ENCODE measurements at regions not wholly inside any gene's neighbourhood (a gene's known extent, or its start where the extent isn't known, plus 50 kb on each side); places are given as distances from the start of the nearest gene placed in this dataset.
A peak's percentile ranks its signal among the peaks of the same experiment; 100 is the strongest.

DNA sequence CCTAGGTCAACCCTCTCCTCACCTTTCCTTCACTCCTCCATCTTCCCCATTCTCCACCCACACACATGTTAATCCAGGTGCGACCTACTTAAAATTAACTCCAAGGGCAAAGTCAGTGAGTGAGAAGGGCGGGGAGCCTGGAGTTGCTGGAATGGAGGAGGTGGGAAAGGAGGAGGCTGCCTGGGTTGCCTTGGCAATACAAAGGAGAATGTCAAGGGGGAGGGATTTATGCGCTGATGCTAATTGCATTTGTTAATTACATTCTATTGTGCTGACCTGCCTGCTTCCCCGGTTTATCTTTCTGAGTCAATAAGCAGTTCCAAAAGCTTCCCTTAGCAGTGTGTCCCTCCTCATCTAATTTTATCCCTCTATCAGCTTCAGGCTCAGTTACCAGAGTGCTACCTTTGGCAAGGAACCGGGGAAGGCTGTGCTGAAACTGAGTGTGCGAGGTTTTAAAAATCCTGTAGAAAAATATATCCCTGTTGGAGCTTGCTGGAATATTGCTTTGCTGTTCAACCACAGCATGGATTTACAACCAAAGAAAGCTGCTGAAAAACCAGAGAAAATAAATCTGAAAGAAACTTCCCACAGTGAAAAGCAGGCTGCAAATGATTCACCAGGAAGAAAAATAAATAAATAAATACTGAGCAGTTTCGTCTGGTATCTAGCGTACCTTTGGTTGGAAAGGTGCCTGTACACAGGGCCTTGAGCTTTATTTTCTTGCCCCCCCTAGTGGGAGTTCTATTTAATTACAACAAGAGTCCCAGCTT lies 113.2 kb upstream of the DGKB start:
- peak overlapping the region; percentile 63 for H3K27ac ChIP-seq

DNA sequence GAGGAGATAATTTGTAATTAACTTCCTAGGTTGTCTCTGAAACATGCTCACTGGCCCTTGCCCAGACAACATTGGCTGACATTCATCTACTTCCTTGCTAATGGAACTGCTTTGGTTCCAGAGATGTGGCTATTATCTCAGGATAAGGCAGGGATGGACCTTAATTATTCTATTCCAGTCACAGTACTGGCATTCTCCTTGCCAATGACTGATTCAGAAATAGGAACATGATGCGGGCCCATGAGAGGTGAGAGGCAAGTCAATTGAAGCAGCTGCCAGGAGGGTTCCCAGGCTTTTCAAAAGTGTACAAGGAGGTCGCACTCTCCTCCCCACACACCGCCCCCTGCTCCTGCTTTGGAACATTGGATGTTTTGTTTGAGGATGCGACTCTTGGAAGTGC lies 109.6 kb upstream of the DGKB start:
- Histone ChIP-seq H3K9me3 (no peaks in the 10 kb centered on the region), H3K4me1 (peaks cover 3% of the 10 kb centered on the region), H3K27me3 (ENCODE audit: insufficient read depth in 3 of 3, low read length in 2 of 3) (no peaks in the 10 kb centered on the region), H3K36me3 (ENCODE audit: insufficient read depth in 1 of 2, low read depth in 1 of 2) (no peaks in the 10 kb centered on the region), H3K27ac (no peak overlapping the region), H3K4me3 (no peak overlapping the region)
- WGBS, 3 donors, result 35 to 51% (median 37%) methylated on average over 4 of the region's 4 CpGs
- TF ChIP-seq, protein P1, sequence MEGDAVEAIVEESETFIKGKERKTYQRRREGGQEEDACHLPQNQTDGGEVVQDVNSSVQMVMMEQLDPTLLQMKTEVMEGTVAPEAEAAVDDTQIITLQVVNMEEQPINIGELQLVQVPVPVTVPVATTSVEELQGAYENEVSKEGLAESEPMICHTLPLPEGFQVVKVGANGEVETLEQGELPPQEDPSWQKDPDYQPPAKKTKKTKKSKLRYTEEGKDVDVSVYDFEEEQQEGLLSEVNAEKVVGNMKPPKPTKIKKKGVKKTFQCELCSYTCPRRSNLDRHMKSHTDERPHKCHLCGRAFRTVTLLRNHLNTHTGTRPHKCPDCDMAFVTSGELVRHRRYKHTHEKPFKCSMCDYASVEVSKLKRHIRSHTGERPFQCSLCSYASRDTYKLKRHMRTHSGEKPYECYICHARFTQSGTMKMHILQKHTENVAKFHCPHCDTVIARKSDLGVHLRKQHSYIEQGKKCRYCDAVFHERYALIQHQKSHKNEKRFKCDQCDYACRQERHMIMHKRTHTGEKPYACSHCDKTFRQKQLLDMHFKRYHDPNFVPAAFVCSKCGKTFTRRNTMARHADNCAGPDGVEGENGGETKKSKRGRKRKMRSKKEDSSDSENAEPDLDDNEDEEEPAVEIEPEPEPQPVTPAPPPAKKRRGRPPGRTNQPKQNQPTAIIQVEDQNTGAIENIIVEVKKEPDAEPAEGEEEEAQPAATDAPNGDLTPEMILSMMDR (IDR thresholded peaks at IDR 0.05), result no peak
- ATAC-seq, result peak in 3 of 4 donors; percentile 39 to 57 (median 46)
- no peak for DNase-seq
- intact Hi-C loops (cut with DNase I), result loop anchor here in 1 of 2 donors (10.0 kb wide), 1 partner anchor 177 kb away; no protein-coding TSS in a partner anchor

More for the DNA sequence above, 113.2 kb upstream of the DGKB start:
- H3K9me3 ChIP-seq, result no peaks in the 10 kb centered on the region
- no peaks in the 10 kb centered on the region for H3K36me3 ChIP-seq (ENCODE audit: insufficient read depth in 1 of 2, low read depth in 1 of 2)
- ATAC-seq, result peak; percentile 86 to 93 (median 92)
- intact Hi-C loops (cut with DNase I), result loop anchor here (1.0 to 10.0 kb wide), 3 partner anchors 181 to 301 kb away; no protein-coding TSS in a partner anchor
- no peak for DNase-seq
- 14 to 20% (median 15%) methylated on average over 8 of the region's 8 CpGs for WGBS, 3 donors
- H3K4me1 ChIP-seq, result peaks cover 3% of the 10 kb centered on the region
- H3K4me3 ChIP-seq, result peak overlapping the region; percentile 54
- no peaks in the 10 kb centered on the region for H3K27me3 ChIP-seq (ENCODE audit: insufficient read depth in 3 of 3, low read length in 2 of 3)
- TF ChIP-seq, protein P1 (IDR thresholded peaks at IDR 0.05), result peak; percentile 76

DNA sequence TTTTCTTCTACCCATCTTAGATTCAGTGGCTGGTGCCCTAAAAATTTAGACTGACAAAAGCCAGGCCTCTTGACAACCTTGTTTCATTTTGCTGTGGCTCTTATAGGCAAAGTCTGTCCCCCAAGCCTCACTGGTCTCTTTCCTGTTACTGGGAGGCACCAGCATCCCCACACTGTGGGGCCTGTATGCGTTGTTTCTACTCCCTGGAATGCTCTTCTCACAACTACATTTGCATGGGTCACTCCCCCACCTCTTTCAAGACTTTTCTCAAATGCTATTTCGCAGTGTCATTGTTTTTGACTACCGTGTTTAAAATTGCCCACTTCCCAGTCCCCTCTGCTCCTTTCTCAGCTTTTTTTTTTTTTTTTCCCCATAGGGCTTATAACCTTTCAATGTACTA lies 108.7 kb upstream of the DGKB start:
- no peak for ATAC-seq
- H3K36me3 ChIP-seq (ENCODE audit: insufficient read depth in 1 of 2, low read depth in 1 of 2), result no peaks in the 10 kb centered on the region
- peaks cover 3% of the 10 kb centered on the region for H3K4me1 ChIP-seq
- no peak overlapping the region for H3K4me3 ChIP-seq
- intact Hi-C loops (cut with DNase I), result loop anchor here in 1 of 2 donors (10.0 kb wide), 1 partner anchor 176 kb away; no protein-coding TSS in a partner anchor
- H3K27me3 ChIP-seq (ENCODE audit: insufficient read depth in 3 of 3, low read length in 2 of 3), result no peaks in the 10 kb centered on the region
- H3K27ac ChIP-seq, result no peak overlapping the region
- TF ChIP-seq, protein P1 (IDR thresholded peaks at IDR 0.05), result no peak
- WGBS, 3 donors, result 71 to 77% (median 77%) methylated on average over 3 of the region's 3 CpGs
- peaks cover 4% of the 10 kb centered on the region for H3K9me3 ChIP-seq
- DNase-seq, result no peak

DNA sequence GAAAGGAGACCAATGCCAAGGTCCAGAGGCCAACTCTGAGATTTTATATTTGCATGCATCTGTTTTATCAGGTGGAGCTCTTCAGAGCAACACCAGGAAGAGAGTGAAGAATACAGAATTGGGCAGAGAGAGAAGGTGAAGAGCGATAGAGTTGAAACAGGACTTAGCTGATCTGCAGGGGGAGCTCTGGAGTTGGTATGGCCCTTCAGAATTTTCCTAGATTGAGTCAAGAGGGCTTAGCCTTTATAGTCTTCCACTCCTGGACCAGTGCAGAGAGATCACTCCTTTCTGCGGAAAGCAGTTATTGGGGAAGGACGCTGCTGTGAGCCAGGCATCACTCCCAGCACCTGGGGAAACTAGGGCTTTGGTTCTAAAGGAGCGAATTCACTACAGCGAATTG lies 105.0 kb upstream of the DGKB start:
- Histone ChIP-seq H3K36me3 (ENCODE audit: insufficient read depth in 1 of 2, low read depth in 1 of 2) (no peaks in the 10 kb centered on the region), H3K27me3 (ENCODE audit: insufficient read depth in 3 of 3, low read length in 2 of 3) (no peaks in the 10 kb centered on the region), H3K9me3 (peaks cover 4% of the 10 kb centered on the region), H3K4me1 (no peaks in the 10 kb centered on the region), H3K4me3 (no peak overlapping the region), H3K27ac (no peak overlapping the region)
- DNase-seq, result no peak
- WGBS, 3 donors, result 83 to 89% (median 87%) methylated on average over 5 of the region's 5 CpGs
- intact Hi-C loops (cut with DNase I), result no loop called here
- no peak for ATAC-seq
- TF ChIP-seq, protein P1 (IDR thresholded peaks at IDR 0.05), result no peak
